Esophagus muscularis mucosa (tissue), 4 donors: ENCODE measurements at regions not wholly inside any gene's neighbourhood (a gene's known extent, or its start where the extent isn't known, plus 50 kb on each side); places are given as distances from the start of the nearest gene placed in this dataset.

Source experiments
- CTCF ChIP-seq, 3 experiments: fragments of 200-600 bp in 2 of 3; fragments of 450-650 bp in 1 of 3; sonication (generic) in 2 of 3; IDR thresholded peaks; one replicate each; pipeline ENCODE4 v1.5.1; 2017 to 2019; ENCODE audit warnings: antibody characterized with exemption in 3 of 3, mild to moderate bottlenecking in 2 of 3, moderate library complexity in 1 of 3
- EP300 ChIP-seq: sonication (generic); formaldehyde crosslinking; IDR thresholded peaks from one replicate; pipeline ENCODE4 v1.6.1; 2017; ENCODE audit warnings: antibody characterized with exemption
- POLR2AphosphoS5 ChIP-seq, 2 donors: sonication (generic); formaldehyde crosslinking; IDR thresholded peaks; one replicate each; pipeline ENCODE4 v1.6.1; 2017; ENCODE audit warnings: antibody characterized with exemption in 2 of 2

DNA sequence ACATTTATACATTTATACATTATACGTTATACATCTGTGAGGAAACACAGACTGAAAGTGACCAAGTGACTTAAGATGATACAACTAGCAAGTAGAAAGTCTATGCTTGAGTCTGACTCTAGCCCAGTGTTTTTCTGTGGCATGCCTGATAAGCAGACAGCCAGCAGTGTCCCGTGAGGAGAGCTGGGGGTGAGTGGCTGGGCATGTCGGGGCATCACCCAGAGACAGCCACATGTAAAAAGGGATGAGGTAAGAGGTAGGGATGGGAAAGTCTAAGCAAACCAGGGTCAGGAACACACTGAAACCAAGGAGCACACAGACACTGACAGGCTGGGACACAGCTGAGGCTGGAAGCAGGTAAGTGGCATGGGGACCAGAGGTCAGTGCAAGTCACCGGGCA is 333.2 kb downstream of the FOXO1 start:
- TF ChIP-seq POLR2AphosphoS5 (IDR thresholded peaks at IDR 0.05) (no peak), CTCF (IDR thresholded peaks at IDR 0.05) (no peak), EP300 (no peak)
